Osteocyte (in vitro differentiated cells): ENCODE measurements at regions not wholly inside any gene's neighbourhood (a gene's known extent, or its start where the extent isn't known, plus 50 kb on each side); places are given as distances from the start of the nearest gene placed in this dataset.

Source experiments
- DNase-seq: peaks from one replicate; pipeline ENCODE4 v3.0.0; 2021; ENCODE audit warnings: mixed read lengths; ENCODE audit not compliant: unreplicated experiment; ENCODE audit errors: extremely low spot score
- H3K27ac Mint-ChIP-seq: one replicate; pipeline ENCODE4 v1.8.0; 2021; ENCODE audit warnings: mild to moderate bottlenecking, mixed read lengths; ENCODE audit not compliant: unreplicated experiment
- H3K27me3 Mint-ChIP-seq: one replicate; pipeline ENCODE4 v1.8.0; 2021; ENCODE audit warnings: mixed read lengths; ENCODE audit not compliant: unreplicated experiment
- H3K36me3 Mint-ChIP-seq: one replicate; pipeline ENCODE4 v1.8.0; 2021; ENCODE audit warnings: mixed read lengths; ENCODE audit not compliant: unreplicated experiment
- H3K4me1 Mint-ChIP-seq: one replicate; pipeline ENCODE4 v1.8.0; 2021; ENCODE audit warnings: mixed read lengths; ENCODE audit not compliant: unreplicated experiment
- H3K4me3 Mint-ChIP-seq: one replicate; pipeline ENCODE4 v1.8.0; 2021; ENCODE audit warnings: mild to moderate bottlenecking, moderate library complexity, mixed read lengths; ENCODE audit not compliant: unreplicated experiment
- H3K9me3 Mint-ChIP-seq: one replicate; pipeline ENCODE4 v1.8.0; 2021; ENCODE audit warnings: mixed read lengths; ENCODE audit not compliant: unreplicated experiment
- TF ChIP-seq, protein P1 (sequence below): fragments of 200-600 bp; sonication (generic); IDR thresholded peaks from 2 replicates; pipeline ENCODE4 v1.5.0; 2021; ENCODE audit warnings: antibody characterized with exemption, mild to moderate bottlenecking, moderate library complexity

DNA sequence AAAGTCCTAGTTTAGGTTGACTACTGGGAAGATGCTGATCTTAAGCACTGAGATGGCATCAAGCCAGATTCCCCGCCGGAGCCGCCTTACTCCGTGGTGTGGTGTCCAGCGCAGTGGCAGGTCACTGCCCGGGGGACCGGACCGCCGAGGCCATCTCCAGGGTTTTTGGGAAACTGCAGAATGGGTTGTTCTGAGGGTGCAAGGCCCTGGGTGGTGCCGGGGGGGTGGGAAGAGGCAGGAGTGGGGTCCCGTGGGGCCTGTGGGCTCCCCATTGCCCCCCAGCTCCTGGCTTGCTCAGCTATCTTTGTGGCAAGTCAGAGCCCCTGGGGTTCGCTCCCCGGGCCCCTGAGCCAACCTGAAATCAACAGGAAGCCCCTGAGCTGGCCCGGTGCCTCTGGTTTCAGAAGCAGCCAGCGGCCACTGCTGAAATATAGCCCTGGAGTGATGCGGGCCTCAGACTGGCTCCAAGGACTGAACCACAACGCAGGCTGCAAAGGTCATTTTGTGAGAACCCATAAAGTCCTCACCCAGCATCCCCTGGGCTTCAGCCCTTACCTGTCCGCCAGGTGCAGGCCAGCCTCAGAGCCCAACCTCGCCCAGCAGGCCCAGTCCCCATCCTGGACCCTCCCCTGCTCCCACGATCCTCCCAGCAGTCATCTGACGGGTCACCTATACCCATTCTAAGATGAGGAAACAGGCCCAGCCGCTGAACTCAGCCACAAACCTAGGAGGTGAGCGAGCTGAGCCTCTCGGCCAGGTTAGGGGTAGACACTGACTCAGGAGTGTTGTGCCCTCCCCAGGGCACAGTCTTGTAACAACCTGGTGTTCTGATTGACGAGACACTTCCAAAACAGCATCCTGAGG, 102.7 kb downstream of the PDGFA start:
- Mint-ChIP-seq H3K4me1 (no peaks in the 10 kb centered on the region), H3K4me3 (no peak overlapping the region), H3K9me3 (peaks cover 5% of the 10 kb centered on the region), H3K27me3 (peaks cover 8% of the 10 kb centered on the region), H3K36me3 (peaks cover 4% of the 10 kb centered on the region), H3K27ac (no peak overlapping the region)
- DNase-seq = no peak
- TF ChIP-seq, protein P1, sequence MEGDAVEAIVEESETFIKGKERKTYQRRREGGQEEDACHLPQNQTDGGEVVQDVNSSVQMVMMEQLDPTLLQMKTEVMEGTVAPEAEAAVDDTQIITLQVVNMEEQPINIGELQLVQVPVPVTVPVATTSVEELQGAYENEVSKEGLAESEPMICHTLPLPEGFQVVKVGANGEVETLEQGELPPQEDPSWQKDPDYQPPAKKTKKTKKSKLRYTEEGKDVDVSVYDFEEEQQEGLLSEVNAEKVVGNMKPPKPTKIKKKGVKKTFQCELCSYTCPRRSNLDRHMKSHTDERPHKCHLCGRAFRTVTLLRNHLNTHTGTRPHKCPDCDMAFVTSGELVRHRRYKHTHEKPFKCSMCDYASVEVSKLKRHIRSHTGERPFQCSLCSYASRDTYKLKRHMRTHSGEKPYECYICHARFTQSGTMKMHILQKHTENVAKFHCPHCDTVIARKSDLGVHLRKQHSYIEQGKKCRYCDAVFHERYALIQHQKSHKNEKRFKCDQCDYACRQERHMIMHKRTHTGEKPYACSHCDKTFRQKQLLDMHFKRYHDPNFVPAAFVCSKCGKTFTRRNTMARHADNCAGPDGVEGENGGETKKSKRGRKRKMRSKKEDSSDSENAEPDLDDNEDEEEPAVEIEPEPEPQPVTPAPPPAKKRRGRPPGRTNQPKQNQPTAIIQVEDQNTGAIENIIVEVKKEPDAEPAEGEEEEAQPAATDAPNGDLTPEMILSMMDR = no peak

DNA sequence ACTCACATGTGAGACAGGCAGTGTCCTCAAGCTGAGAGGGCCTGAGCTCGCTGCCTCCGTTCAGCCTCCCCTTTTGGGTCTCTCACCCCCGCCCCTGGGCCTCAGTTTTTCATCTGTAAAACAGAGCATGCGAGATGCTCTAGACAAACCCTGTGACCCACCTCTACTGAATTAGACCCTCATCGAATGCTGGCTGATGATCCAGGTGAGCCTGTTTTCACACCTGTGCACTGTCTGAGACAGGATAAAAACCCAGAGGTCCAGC, 102.1 kb downstream of the PDGFA start:
- Mint-ChIP-seq H3K27me3 (peaks cover 4% of the 10 kb centered on the region), H3K9me3 (peaks cover 5% of the 10 kb centered on the region), H3K27ac (no peak overlapping the region), H3K36me3 (peaks cover 4% of the 10 kb centered on the region), H3K4me3 (no peak overlapping the region), H3K4me1 (no peaks in the 10 kb centered on the region)
- DNase-seq = no peak
- TF ChIP-seq, protein P1 = no peak

DNA sequence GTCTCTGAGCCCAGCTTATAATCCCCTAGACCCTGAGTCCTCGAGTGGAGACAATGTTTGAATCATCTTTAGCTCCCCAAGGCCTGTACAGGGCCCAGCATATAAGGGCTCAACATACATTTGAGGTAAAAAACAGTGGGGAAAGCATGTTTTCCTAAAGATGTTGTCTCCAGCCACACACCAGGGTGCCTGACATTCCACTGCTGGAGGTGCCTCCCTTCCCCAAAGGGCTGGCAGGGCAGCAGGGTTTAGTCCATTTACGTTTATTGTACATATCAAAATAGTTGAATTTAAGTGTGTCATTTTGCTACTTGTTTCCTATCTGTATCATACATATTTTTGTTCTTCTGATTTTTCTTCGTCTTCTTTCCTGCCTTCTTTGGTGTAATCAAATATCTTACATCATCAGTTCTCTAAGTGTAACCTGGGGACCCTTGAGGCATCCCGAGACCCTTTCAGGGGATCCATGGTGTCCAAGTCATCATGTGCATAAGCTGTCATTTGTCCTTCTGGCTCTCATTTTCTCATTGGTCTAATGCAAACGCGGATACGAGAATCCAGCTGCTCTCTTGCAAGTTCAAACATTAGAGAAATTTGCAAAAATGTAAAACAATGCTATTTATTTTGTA, 101.6 kb downstream of the PDGFA start:
- Mint-ChIP-seq H3K27ac (no peak overlapping the region), H3K4me3 (no peak overlapping the region), H3K27me3 (peaks cover 2% of the 10 kb centered on the region), H3K36me3 (peaks cover 4% of the 10 kb centered on the region), H3K4me1 (no peaks in the 10 kb centered on the region), H3K9me3 (peaks cover 5% of the 10 kb centered on the region)
- DNase-seq = no peak
- TF ChIP-seq, protein P1 = no peak

DNA sequence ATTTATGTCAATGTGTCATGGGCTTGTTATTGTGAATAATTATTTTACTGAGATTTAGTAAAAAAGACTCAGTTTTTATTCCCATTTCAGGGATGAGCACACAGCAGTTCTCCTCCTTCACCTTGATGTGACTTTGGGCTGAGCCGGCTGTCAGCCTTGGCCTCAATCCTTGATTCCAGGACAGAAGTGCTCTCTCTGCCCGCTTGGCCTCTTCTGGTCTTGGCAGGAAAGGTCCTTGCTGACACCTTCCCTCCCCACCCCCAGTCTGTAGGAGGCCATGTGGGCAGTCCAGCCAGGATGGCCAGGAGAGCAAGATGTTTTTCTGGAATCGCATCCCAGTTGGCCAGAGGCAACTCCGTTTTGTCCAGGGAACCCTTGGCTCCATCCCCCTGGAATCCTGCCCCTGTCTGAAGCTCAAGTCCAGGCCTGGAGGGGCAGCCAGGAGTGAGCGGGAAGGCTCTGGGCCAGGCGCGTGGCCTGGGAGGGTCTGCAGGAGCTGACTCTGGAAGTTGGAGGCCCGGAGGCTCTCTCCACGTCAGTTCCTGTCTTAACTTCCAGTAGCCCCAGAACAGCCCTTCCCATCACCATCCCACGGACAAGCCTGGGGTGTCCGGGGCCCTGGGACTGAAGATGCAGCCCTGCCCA, 100.9 kb downstream of the PDGFA start:
- TF ChIP-seq, protein P1 = no peak
- no peak overlapping the region for H3K4me3 Mint-ChIP-seq
- peaks cover 2% of the 10 kb centered on the region for H3K27me3 Mint-ChIP-seq
- no peak for DNase-seq
- no peaks in the 10 kb centered on the region for H3K4me1 Mint-ChIP-seq
- H3K36me3 Mint-ChIP-seq = peaks cover 4% of the 10 kb centered on the region
- H3K9me3 Mint-ChIP-seq = peaks cover 5% of the 10 kb centered on the region
- no peak overlapping the region for H3K27ac Mint-ChIP-seq
